HG03442 (cell line): ENCODE measurements at regions not wholly inside any gene's neighbourhood (a gene's known extent, or its start where the extent isn't known, plus 50 kb on each side); places are given as distances from the start of the nearest gene placed in this dataset.
"Not testable (repeated sequence)": the region's sequence is repeated elsewhere in the genome, so short reads cannot be mapped to it uniquely, and the experiment has no call there.

ENCODE experiments used
- ATAC-seq: cut with Tn5 transposase; IDR thresholded peaks from one replicate; pipeline ENCODE4 v1.9.1; 2021; ENCODE audit warnings: mild to moderate bottlenecking, moderate library complexity; ENCODE audit not compliant: unreplicated experiment

DNA sequence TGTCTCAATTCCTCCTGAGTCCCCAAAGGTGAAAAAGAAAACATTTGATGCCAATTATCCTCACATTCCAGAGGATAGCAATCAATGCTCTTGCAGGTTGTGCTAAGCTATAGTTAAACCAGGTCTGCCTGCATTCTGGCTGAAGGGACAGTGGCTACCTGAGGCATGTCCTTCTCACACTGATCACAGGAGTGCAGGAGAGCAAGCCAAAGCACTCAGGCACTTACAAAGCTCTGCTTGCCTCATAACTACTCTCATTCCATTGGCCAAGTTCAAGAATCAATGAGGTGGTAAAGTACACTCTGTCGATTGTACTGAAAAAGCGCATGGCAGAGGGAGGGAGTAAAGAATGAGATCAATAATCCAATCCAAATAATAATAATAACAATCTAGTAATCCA is 342.0 kb upstream of the PPP2R3A start:
- ATAC-seq: no peak

DNA sequence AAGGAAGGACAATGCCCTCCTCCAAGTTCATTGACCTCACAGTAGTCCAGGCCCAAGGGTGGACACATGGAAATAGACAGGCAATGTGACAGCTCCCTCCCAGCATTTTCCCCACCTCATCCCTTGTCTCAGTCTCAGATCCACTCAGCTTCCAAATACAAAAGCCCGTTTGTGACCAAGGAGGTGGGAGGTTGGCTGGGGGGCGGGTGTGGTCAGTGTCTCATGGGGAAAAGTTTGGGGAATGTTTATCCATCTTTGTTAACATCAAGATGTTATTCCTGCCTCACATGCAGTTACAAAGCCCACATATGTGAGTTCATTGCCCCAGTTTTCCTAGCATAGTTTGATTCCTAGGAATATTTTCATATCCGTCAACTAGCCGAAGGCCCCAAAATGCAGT is 338.5 kb upstream of the PPP2R3A start:
- ATAC-seq: no peak

- no peak for ATAC-seq
Measured at GRCh38 chr3:135629701-135630408, 335.7 kb upstream of the PPP2R3A start.

DNA sequence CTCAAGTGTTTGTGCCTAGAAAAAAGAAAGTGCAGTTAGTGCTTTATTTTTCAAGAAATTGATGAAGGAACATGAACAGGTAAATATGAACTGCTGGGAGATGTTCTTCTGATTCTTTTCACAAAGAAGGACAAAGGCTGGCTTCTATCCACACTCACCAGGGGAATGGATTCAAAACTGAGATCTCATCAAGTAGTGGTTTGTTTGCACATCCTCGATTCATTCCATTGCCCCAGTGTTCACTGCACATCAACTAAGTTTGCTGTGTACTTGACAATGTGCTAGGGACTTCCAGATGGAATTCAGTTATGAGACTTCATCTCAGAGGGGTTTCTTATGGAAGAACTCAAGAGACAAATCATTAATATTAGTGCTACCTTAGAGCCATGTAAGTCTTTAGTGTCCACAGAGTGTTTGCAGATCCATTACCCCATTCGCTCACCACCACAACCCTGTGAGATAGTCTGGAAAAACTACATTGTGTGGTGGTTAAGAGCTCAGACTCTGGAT is 332.9 kb upstream of the PPP2R3A start:
- no peak for ATAC-seq

DNA sequence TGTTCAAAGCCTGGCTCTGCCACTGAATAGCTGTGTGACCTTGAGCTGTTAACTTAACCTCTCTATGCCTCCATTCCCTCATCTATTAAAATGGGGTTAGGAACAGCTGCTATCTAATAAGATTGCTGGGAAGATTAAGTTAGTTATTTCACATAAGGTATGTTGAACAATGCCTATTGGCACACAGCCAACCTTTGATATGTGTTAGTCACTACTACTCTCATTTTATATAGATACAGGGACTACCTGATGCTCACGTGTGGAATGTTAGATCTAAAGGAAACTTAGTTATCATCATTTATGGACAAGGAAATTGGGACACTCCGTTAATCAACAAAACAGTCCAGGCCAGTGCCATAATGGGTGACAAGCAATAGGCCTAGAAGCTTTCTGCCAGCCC is 332.4 kb upstream of the PPP2R3A start:
- ATAC-seq: no peak

GRCh38 chr3:135636596-135636995 is 328.9 kb upstream of the PPP2R3A start:
- no peak for ATAC-seq

GRCh38 chr3:135637013-135637412 is 328.5 kb upstream of the PPP2R3A start:
- no peak for ATAC-seq

DNA sequence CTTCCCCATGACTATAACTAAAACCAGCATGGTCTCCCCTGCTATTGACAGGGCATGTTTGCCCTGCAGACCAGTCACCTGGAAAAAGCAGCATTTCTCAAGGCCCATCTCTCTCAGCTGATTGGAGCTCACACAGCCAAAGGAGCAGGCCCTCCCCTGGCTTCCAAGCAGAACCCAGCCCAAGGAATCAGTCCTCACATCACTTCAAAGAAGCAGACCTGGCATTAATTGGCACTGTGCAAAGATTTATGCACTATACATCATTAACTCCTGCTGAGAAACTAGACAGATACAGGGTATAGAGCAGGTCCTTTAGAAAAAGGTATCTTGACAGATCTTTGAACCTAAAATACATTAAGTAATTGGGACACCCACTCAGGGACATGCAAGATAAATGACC is 323.8 kb upstream of the PPP2R3A start:
- no peak for ATAC-seq

- no peak for ATAC-seq
Measured at GRCh38 chr3:135645541-135645940, 320.0 kb upstream of the PPP2R3A start.

GRCh38 chr3:135646873-135647272 is 318.7 kb upstream of the PPP2R3A start:
- ATAC-seq: no peak

- ATAC-seq: no peak
Measured at GRCh38 chr3:135649361-135649760, 316.2 kb upstream of the PPP2R3A start.

DNA sequence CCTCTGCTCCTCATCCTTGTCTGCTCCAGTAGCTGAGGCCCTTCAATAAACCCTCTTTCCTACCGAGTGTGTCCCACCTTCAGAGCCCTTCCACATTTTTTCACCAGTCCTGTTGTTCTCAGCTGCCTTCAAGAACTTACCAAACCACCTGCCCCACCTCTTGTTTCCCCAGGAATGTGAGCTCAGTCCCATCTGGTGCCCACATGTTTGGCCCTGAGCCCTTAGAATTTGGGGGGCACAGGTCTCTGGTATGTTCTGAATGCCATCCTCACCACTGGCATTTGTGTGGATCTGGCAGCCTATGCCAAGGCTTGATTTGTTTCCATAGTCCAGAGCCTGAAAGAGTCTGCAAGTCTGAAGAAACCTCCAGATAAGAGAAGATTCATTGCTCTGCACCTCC is 315.2 kb upstream of the PPP2R3A start:
- ATAC-seq: no peak

DNA sequence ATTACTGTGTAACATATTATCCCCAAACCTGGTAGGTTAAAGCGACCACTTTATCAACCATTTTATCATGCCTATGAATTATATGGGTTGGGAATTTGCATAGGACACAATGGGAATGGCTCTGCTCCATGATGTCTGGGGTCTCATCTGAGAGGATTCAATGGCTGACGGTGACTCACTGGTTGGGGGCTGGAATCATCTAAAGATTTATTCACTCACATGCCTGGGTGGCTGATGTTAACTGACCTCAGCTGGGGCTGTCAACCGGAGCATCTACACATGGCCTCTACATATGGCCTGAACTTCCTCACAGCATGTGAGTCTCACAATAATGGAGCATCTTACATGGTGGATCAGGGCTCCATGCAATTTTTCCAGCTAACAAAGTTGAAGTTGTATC is 313.1 kb upstream of the PPP2R3A start:
- ATAC-seq: no peak

- no peak for ATAC-seq
Measured at GRCh38 chr3:135655328-135655727, 310.2 kb upstream of the PPP2R3A start.

GRCh38 chr3:135658451-135658850 is 307.1 kb upstream of the PPP2R3A start:
- not testable (repeated sequence) for ATAC-seq

DNA sequence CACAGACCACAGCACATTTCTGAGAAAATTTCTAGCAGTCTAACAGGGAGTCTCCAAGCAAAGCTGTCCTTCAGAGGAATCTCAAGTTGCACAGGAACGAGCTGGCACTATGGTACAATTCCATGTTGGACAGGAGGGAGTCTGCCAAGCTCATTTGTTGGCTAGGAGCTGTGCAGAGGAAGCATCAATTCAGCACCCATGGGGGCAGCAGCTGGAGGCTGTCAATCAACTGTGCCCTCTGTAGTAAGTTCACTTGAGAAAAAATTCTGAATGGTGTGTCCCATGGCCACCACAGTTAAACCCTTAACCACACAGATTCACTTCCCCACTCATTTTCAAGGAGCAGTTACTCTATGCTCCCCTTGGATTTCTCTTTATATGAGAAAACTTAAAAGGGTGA is 298.5 kb upstream of the PPP2R3A start:
- no peak for ATAC-seq

DNA sequence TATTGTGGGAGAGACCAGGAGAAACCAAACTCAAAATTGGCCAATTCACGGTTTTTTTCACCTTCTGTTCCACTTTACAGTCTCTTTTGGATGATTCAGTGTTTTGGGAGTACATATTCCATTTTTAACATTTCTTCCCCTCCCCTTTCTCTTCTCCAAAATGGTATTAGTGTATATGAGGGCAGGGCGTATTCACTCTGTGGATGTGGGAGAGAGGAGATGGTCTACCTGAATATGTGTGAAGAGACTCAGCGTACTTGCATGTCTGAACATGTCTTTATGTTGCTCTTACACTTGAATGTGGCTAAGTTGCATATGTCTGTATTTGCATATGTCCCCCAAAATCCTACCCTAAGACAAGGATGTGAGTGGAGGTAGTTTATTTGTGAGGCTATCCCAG is 291.0 kb upstream of the PPP2R3A start:
- no peak for ATAC-seq

DNA sequence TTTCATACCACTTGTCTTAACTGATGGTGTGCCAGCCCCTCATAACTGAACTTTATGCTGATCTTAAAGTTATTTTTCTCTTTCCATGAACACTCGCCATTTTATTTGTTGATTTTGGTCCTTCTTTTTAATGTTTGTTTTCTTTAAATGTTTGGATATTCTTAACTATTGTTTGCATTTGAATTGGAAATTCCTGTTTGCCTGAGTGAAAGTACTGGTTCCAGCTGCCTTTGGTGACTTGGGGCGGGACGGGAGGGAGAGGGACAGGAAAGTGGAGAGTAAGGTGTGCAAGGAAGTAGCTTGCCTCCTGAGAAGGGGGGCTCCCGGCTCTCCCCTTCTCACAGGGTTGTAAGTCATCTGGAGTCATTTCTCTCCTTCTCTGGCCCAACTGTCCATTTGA is 287.1 kb upstream of the PPP2R3A start:
- no peak for ATAC-seq

DNA sequence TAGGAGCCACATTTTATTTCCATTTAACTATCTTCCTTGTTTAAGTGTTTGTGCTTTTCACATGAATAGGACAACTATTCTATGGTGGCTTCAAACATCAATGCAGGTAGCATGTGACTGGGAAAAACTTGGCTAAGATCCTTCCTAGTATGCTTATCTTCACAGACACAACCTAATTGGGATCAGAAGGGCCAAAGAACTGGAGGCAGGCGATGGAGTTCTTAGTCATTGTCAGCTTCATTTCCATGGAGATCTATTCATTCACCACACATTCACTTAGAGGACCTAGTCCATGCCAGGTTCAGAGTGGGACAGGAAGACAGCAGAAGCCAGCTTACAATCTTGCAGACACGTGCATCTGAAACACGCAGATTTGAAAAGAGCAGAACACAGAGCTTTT is 277.5 kb upstream of the PPP2R3A start:
- no peak for ATAC-seq

- no peak for ATAC-seq
Measured at GRCh38 chr3:135690664-135691063, 274.9 kb upstream of the PPP2R3A start.

DNA sequence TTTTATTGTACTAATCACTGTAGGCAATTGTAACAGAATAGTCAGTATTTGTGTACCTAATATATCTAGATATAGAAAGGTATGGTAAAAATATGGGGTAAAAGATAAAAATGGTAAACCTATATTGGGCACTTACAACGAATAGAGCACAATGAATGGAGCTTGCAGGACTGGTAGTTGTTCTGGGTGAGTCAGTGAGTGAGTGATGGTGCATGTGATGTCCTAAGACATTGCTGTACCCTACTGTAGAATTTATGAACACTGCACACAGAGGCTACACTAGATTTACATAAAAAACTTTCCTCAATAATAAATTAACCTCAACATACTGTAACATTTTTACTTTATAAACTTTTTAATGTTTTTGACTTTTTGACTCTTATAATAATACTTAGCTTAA is 274.3 kb upstream of the PPP2R3A start:
- no peak for ATAC-seq

DNA sequence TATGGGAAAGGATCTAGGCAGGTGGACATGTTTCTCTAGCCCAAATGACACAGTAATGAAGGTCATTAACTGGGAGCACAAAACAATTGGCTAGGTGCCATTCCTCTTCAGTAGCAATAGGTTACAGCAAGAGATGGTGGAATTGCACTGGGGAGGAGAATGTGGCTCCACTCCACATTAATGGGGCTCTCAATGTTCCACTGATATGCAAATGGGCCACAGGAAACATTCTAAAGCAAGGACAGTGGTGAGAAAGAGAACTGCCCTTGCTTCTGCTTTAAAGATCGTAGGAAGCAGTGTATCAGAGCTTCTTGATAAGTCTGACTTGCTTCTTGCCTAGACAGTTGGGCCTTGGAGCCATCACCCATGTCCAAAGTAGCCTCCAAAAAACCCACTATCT is 271.4 kb upstream of the PPP2R3A start:
- ATAC-seq: no peak

GRCh38 chr3:135699741-135700140 is 265.8 kb upstream of the PPP2R3A start:
- ATAC-seq: no peak
